Gastrocnemius medialis (tissue), 4 donors: ENCODE measurements at regions not wholly inside any gene's neighbourhood (a gene's known extent, or its start where the extent isn't known, plus 50 kb on each side); places are given as distances from the start of the nearest gene placed in this dataset.
"Not testable (repeated sequence)": the region's sequence is repeated elsewhere in the genome, so short reads cannot be mapped to it uniquely, and the experiment has no call there.

ENCODE experiments used
- ATAC-seq, 2 donors: fragments of 150-250 bp; one replicate each; pipeline ENCODE4 v1.9.1; 2016
- DNase-seq, 2 donors: peaks; one replicate each; pipeline ENCODE4 v3.0.0-alpha.2; 2019
- H3K27ac ChIP-seq, 4 donors: fragments of 200-600 bp; sonication (generic); 1 replicate in 1 of 4; 2 replicates in 3 of 4; pipeline ENCODE4 v1.5.1; 2016 to 2018; ENCODE audit warnings: mild to moderate bottlenecking in 2 of 4, moderate library complexity in 1 of 4
- H3K27me3 ChIP-seq, 3 donors: fragments of 200-600 bp; sonication (generic) in 2 of 3; 1 replicate in 1 of 3; 2 replicates in 2 of 3; pipeline versions ENCODE4 v1.5.1 to v1.6.0; 2016 to 2019; ENCODE audit warnings: mild to moderate bottlenecking in 1 of 3, moderate library complexity in 1 of 3
- H3K36me3 ChIP-seq, 2 donors: fragments of 200-600 bp; sonication (generic) in 1 of 2; one replicate each; pipeline ENCODE4 v1.5.1; 2017 to 2018
- H3K4me1 ChIP-seq, 2 donors: fragments of 200-600 bp; sonication (generic) in 1 of 2; one replicate each; pipeline ENCODE4 v1.5.1; 2016 to 2017; ENCODE audit warnings: mild to moderate bottlenecking in 2 of 2
- H3K4me3 ChIP-seq, 4 donors: fragments of 200-600 bp; sonication (generic) in 3 of 4; 1 replicate in 1 of 4; 2 replicates in 3 of 4; pipeline ENCODE4 v1.5.1; 2016 to 2019; ENCODE audit warnings: mild to moderate bottlenecking in 2 of 4
- H3K9me3 ChIP-seq, 3 donors: fragments of 200-600 bp; sonication (generic) in 2 of 3; 1 replicate in 1 of 3; 2 replicates in 2 of 3; pipeline ENCODE4 v1.5.1; 2016 to 2019
- POLR2A ChIP-seq, 2 donors: fragments of 450-650 bp; IDR thresholded peaks; one replicate each; pipeline ENCODE4 v1.6.1; 2017; ENCODE audit warnings: antibody characterized with exemption in 2 of 2, mild to moderate bottlenecking in 2 of 2, moderate library complexity in 2 of 2
- in situ Hi-C, 4 donors: fragments of 200-750 bp; cut with MboI; loops; one replicate each; pipeline versions ENCODE4 v1.15.0 to v1.8.0; 2017; ENCODE audit warnings: low sequenced_read_pairs in 4 of 4
- intact Hi-C: fragments of 100-400 bp; cut with DNase I; formaldehyde crosslinking; loops from one replicate; pipeline ENCODE4 v1.15.1; 2023; ENCODE audit warnings: low total_unique reads
- TF ChIP-seq, protein P1 (sequence below), 5 experiments: fragments of 450-650 bp in 3 of 5; fragments of 200-600 bp in 2 of 5; sonication (generic) in 2 of 5; IDR thresholded peaks in 4 of 5; conservative IDR thresholded peaks in 1 of 5; 1 replicate in 4 of 5; 2 replicates in 1 of 5; pipeline ENCODE4 v1.5.1; 2016 to 2019; ENCODE audit warnings: antibody characterized with exemption in 5 of 5, mild to moderate bottlenecking in 3 of 5, moderate library complexity in 3 of 5

DNA sequence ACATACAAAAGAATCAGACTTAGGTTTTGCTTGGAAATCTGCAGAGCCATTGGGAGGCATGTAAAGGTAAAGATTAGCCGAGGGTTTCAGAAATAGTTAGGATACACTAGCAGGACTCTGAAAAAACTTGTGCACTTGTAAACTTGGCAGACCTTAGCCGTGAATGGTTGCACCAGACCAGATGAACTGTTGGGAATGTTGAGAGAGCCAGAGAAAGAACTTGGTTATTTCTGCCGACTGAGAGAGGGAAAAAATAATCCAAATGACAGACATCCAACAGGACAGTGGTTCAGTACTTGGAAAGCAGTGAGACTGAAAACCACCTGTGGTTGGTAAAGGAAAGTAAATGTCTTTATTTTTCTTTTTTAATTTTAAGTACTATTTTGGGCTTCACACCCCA, 222.5 kb upstream of the DDHD1 start:
- no peak for ATAC-seq
- intact Hi-C loops (no loop called here), in situ Hi-C loops (no loop called here)
- Histone ChIP-seq H3K9me3 (no peaks in the 10 kb centered on the region), H3K4me3 (no peak overlapping the region), H3K27ac (no peak overlapping the region), H3K27me3 (no peaks in the 10 kb centered on the region), H3K4me1 (no peaks in the 10 kb centered on the region), H3K36me3 (no peaks in the 10 kb centered on the region)
- DNase-seq: no peak
- TF ChIP-seq POLR2A (IDR thresholded peaks at IDR 0.05): no peak
- TF ChIP-seq, protein P1, sequence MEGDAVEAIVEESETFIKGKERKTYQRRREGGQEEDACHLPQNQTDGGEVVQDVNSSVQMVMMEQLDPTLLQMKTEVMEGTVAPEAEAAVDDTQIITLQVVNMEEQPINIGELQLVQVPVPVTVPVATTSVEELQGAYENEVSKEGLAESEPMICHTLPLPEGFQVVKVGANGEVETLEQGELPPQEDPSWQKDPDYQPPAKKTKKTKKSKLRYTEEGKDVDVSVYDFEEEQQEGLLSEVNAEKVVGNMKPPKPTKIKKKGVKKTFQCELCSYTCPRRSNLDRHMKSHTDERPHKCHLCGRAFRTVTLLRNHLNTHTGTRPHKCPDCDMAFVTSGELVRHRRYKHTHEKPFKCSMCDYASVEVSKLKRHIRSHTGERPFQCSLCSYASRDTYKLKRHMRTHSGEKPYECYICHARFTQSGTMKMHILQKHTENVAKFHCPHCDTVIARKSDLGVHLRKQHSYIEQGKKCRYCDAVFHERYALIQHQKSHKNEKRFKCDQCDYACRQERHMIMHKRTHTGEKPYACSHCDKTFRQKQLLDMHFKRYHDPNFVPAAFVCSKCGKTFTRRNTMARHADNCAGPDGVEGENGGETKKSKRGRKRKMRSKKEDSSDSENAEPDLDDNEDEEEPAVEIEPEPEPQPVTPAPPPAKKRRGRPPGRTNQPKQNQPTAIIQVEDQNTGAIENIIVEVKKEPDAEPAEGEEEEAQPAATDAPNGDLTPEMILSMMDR (IDR thresholded peaks at IDR 0.05 in 4 of 5, conservative IDR thresholded peaks at IDR 0.05 in 1 of 5): no peak

- Histone ChIP-seq H3K4me3 (no peak overlapping the region), H3K4me1 (no peaks in the 10 kb centered on the region), H3K36me3 (no peaks in the 10 kb centered on the region), H3K9me3 (no peaks in the 10 kb centered on the region), H3K27me3 (no peaks in the 10 kb centered on the region), H3K27ac (no peak overlapping the region)
- ATAC-seq: peak in 1 of 2 donors; percentile 58
- intact Hi-C loops (no loop called here), in situ Hi-C loops (no loop called here)
- DNase-seq: no peak
- no peak for TF ChIP-seq POLR2A (IDR thresholded peaks at IDR 0.05)
- TF ChIP-seq, protein P1 (IDR thresholded peaks at IDR 0.05 in 4 of 5, conservative IDR thresholded peaks at IDR 0.05 in 1 of 5): no peak
Observed at GRCh38 chr14:53368711-53369201, 215.6 kb upstream of the DDHD1 start.

- intact Hi-C loops (no loop called here), in situ Hi-C loops (no loop called here)
- TF ChIP-seq POLR2A (IDR thresholded peaks at IDR 0.05): no peak
- TF ChIP-seq, protein P1 (IDR thresholded peaks at IDR 0.05 in 4 of 5, conservative IDR thresholded peaks at IDR 0.05 in 1 of 5): no peak
- DNase-seq (no peak), ATAC-seq (no peak)
- Histone ChIP-seq H3K9me3 (no peaks in the 10 kb centered on the region), H3K27me3 (no peaks in the 10 kb centered on the region), H3K36me3 (no peaks in the 10 kb centered on the region), H3K4me1 (no peaks in the 10 kb centered on the region), H3K4me3 (no peak overlapping the region), H3K27ac (peak overlapping the region in 3 of 4 donors; percentile 3 to 39 (median 6))
Observed at GRCh38 chr14:53368066-53368465, 214.9 kb upstream of the DDHD1 start.

GRCh38 chr14:53367644-53368026, 214.5 kb upstream of the DDHD1 start:
- H3K27me3 ChIP-seq: no peaks in the 10 kb centered on the region
- H3K4me1 ChIP-seq: no peaks in the 10 kb centered on the region
- no peaks in the 10 kb centered on the region for H3K9me3 ChIP-seq
- ATAC-seq (peak in 1 of 2 donors; percentile 37), DNase-seq (no peak)
- intact Hi-C loops (no loop called here), in situ Hi-C loops (no loop called here)
- TF ChIP-seq POLR2A (IDR thresholded peaks at IDR 0.05): no peak
- H3K36me3 ChIP-seq: no peaks in the 10 kb centered on the region
- H3K27ac ChIP-seq: peak overlapping the region in 1 of 4 donors; percentile 39
- no peak overlapping the region for H3K4me3 ChIP-seq

- TF ChIP-seq POLR2A (IDR thresholded peaks at IDR 0.05): no peak
- TF ChIP-seq, protein P1 (IDR thresholded peaks at IDR 0.05 in 4 of 5, conservative IDR thresholded peaks at IDR 0.05 in 1 of 5): no peak
- no peaks in the 10 kb centered on the region for H3K36me3 ChIP-seq
- no peak overlapping the region for H3K4me3 ChIP-seq
- no peaks in the 10 kb centered on the region for H3K27me3 ChIP-seq
- DNase-seq (no peak), ATAC-seq (no peak)
- no peaks in the 10 kb centered on the region for H3K4me1 ChIP-seq
- H3K27ac ChIP-seq: no peak overlapping the region
- intact Hi-C loops (no loop called here), in situ Hi-C loops (no loop called here)
- no peaks in the 10 kb centered on the region for H3K9me3 ChIP-seq
Observed at GRCh38 chr14:53365486-53366130, 212.5 kb upstream of the DDHD1 start.

- ATAC-seq, DNase-seq, H3K27me3 ChIP-seq, H3K36me3 ChIP-seq, in situ Hi-C loops, H3K9me3 ChIP-seq, H3K4me3 ChIP-seq, H3K27ac ChIP-seq, intact Hi-C loops, H3K4me1 ChIP-seq: not testable (repeated sequence)
Observed at GRCh38 chr14:53362916-53363315, 209.8 kb upstream of the DDHD1 start.
